GM06990 (cell line): ENCODE measurements at regions not wholly inside any gene's neighbourhood (a gene's known extent, or its start where the extent isn't known, plus 50 kb on each side); places are given as distances from the start of the nearest gene placed in this dataset.

Experiments
- DNase-seq: peaks from one replicate; pipeline ENCODE4 v3.0.0-alpha.2; 2011; ENCODE audit not compliant: insufficient read length; ENCODE audit errors: extremely low read depth
- H3K27me3 ChIP-seq: replicated peaks from 2 replicates; pipeline ENCODE4 v1.6.0; 2011; ENCODE audit warnings: low read length; ENCODE audit not compliant: control insufficient read depth, insufficient read depth
- H3K36me3 ChIP-seq: 2 replicates; pipeline ENCODE4 v1.5.1; 2011; ENCODE audit warnings: low read length; ENCODE audit not compliant: control insufficient read depth, insufficient read depth
- H3K4me3 ChIP-seq: replicated peaks from 2 replicates; pipeline ENCODE4 v1.5.1; 2011; ENCODE audit warnings: low read depth, mild to moderate bottlenecking, control low read depth, low read length
- CTCF ChIP-seq: IDR thresholded peaks from 2 replicates; pipeline ENCODE4 v1.5.1; 2011; ENCODE audit warnings: low read length, control low read depth, mild to moderate bottlenecking, inconsistent platforms; ENCODE audit not compliant: insufficient read depth, poor library complexity, severe bottlenecking

- no peaks in the 10 kb centered on the region for H3K27me3 ChIP-seq
- no peak overlapping the region for H3K4me3 ChIP-seq
- no peak for TF ChIP-seq CTCF
Observed at GRCh38 chr6:125688138-125688537, 61.3 kb upstream of the HEY2 start.

GRCh38 chr6:125693480-125693879 is 56.0 kb upstream of the HEY2 start:
- no peaks in the 10 kb centered on the region for H3K27me3 ChIP-seq
- H3K4me3 ChIP-seq, result no peak overlapping the region
- no peak for TF ChIP-seq CTCF
- no peaks in the 10 kb centered on the region for H3K36me3 ChIP-seq
- DNase-seq, result no peak

More at GRCh38 chr6:125688138-125688537, 61.3 kb upstream of the HEY2 start:
- DNase-seq, result no peak
- no peaks in the 10 kb centered on the region for H3K36me3 ChIP-seq

GRCh38 chr6:125699591-125699990 is 49.8 kb upstream of the HEY2 start:
- no peak for DNase-seq
- Histone ChIP-seq H3K4me3 (no peak overlapping the region), H3K36me3 (no peaks in the 10 kb centered on the region), H3K27me3 (no peaks in the 10 kb centered on the region)
- TF ChIP-seq CTCF, result no peak
